Left lung (tissue), 4 donors: ENCODE measurements at regions not wholly inside any gene's neighbourhood (a gene's known extent, or its start where the extent isn't known, plus 50 kb on each side); places are given as distances from the start of the nearest gene placed in this dataset.
A peak's percentile ranks its signal among the peaks of the same experiment; 100 is the strongest.

Experiments used
- ATAC-seq: fragments of 200-7000 bp; cut with Tn5 transposase; one replicate; pipeline ENCODE4 v1.9.1; 2020; ENCODE audit warnings: moderate library complexity
- DNase-seq, 4 donors: peaks; one replicate each; pipeline ENCODE4 v3.0.0-alpha.2; 2013 to 2020
- H3K27ac ChIP-seq, 2 donors: fragments of 200-600 bp; sonication (generic) in 1 of 2; one replicate each; pipeline versions ENCODE4 v1.5.0 to v1.8.0; 2020 to 2021
- H3K27me3 ChIP-seq, 2 donors: fragments of 200-600 bp; sonication (generic) in 1 of 2; one replicate each; pipeline versions ENCODE4 v1.5.0 to v1.8.0; 2020 to 2021
- H3K36me3 ChIP-seq, 2 donors: fragments of 200-600 bp; sonication (generic) in 1 of 2; one replicate each; pipeline versions ENCODE4 v1.5.0 to v1.8.0; 2020 to 2021
- H3K4me1 ChIP-seq, 2 donors: fragments of 200-600 bp; one replicate each; pipeline ENCODE4 v1.8.0; 2021
- H3K4me3 ChIP-seq, 2 donors: fragments of 200-600 bp; sonication (generic) in 1 of 2; one replicate each; pipeline versions ENCODE4 v1.5.0 to v1.8.0; 2020 to 2021; ENCODE audit warnings: mild to moderate bottlenecking in 1 of 2
- H3K9me3 ChIP-seq, 2 donors: fragments of 200-600 bp; sonication (generic) in 1 of 2; one replicate each; pipeline versions ENCODE4 v1.5.0 to v1.8.0; 2020 to 2021
- intact Hi-C, 2 donors: fragments of 100-400 bp; cut with DNase I; formaldehyde crosslinking; loops; one replicate each; pipeline versions ENCODE4 v1.11.2 to v1.14.2; 2022
- TF ChIP-seq, protein P1 (sequence below), 2 donors: fragments of 200-600 bp; sonication (generic) in 1 of 2; IDR thresholded peaks; one replicate each; pipeline versions ENCODE4 v1.5.0 to v1.8.0; 2021; ENCODE audit warnings: antibody characterized with exemption in 2 of 2
- donor health status: DM: no; HTN: yes; CAD: no.
- donor health status: DM: no; HTN: no; CAD: no.

GRCh38 chr6:153958860-153959259 is 80.2 kb upstream of the OPRM1 start:
- Histone ChIP-seq H3K9me3 (no peaks in the 10 kb centered on the region), H3K4me3 (no peak overlapping the region), H3K36me3 (no peaks in the 10 kb centered on the region), H3K27me3 (no peaks in the 10 kb centered on the region), H3K4me1 (no peaks in the 10 kb centered on the region), H3K27ac (no peak overlapping the region)
- TF ChIP-seq, protein P1, sequence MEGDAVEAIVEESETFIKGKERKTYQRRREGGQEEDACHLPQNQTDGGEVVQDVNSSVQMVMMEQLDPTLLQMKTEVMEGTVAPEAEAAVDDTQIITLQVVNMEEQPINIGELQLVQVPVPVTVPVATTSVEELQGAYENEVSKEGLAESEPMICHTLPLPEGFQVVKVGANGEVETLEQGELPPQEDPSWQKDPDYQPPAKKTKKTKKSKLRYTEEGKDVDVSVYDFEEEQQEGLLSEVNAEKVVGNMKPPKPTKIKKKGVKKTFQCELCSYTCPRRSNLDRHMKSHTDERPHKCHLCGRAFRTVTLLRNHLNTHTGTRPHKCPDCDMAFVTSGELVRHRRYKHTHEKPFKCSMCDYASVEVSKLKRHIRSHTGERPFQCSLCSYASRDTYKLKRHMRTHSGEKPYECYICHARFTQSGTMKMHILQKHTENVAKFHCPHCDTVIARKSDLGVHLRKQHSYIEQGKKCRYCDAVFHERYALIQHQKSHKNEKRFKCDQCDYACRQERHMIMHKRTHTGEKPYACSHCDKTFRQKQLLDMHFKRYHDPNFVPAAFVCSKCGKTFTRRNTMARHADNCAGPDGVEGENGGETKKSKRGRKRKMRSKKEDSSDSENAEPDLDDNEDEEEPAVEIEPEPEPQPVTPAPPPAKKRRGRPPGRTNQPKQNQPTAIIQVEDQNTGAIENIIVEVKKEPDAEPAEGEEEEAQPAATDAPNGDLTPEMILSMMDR (IDR thresholded peaks at IDR 0.05) = no peak
- DNase-seq (no peak), ATAC-seq (no peak)
- intact Hi-C loops = no loop called here

- Histone ChIP-seq H3K27ac (no peak overlapping the region), H3K36me3 (no peaks in the 10 kb centered on the region), H3K27me3 (no peaks in the 10 kb centered on the region), H3K4me1 (no peaks in the 10 kb centered on the region), H3K4me3 (no peak overlapping the region), H3K9me3 (no peaks in the 10 kb centered on the region)
- ATAC-seq = no peak
- no peak for DNase-seq
- intact Hi-C loops = no loop called here
- TF ChIP-seq, protein P1 (IDR thresholded peaks at IDR 0.05) = no peak
Observed at GRCh38 chr6:153957394-153957793, 81.6 kb upstream of the OPRM1 start.

DNA sequence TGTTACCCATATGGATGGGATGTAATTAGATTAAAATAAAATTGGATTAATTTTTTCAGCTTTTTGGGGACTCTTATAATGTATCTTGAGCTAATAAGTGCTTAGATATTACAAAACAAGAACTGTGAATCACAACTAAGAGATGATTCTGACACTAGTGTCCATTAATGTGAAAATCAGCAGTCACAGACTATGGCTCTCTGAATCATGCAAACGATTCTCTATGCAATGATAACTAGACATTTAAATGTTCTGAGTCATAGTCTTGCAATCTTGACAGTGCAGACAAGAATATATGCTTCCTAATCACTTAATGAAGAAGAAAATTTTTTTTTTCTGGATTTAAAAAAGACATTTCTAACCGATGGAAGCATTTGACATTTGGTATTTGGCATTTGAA is 82.2 kb upstream of the OPRM1 start:
- ATAC-seq = peak; percentile 34
- Histone ChIP-seq H3K4me1 (no peaks in the 10 kb centered on the region), H3K36me3 (no peaks in the 10 kb centered on the region), H3K4me3 (no peak overlapping the region), H3K27me3 (no peaks in the 10 kb centered on the region), H3K27ac (no peak overlapping the region), H3K9me3 (no peaks in the 10 kb centered on the region)
- intact Hi-C loops = no loop called here
- DNase-seq = no peak
- TF ChIP-seq, protein P1 (IDR thresholded peaks at IDR 0.05) = no peak

DNA sequence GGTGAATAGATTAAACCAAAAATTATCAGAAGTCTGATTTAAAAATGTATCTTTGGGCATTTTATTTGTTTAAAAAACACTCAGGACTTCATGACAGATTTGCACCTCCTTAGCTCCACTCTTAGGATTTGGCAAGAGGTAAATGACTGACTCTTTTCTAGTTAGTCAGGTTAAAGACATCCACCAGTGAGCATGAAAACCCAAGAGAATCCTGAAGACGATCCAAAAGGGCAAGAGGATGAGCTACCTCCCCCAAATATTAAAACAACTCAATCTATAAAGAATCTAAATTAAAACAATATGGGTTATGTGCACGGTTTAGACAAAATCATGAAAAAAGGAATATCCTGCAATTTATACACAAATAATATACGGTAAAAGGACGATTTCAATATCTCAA is 89.4 kb upstream of the OPRM1 start:
- TF ChIP-seq, protein P1 (IDR thresholded peaks at IDR 0.05) = no peak
- intact Hi-C loops = no loop called here
- ATAC-seq = no peak
- Histone ChIP-seq H3K4me3 (no peak overlapping the region), H3K27me3 (no peaks in the 10 kb centered on the region), H3K36me3 (no peaks in the 10 kb centered on the region), H3K4me1 (no peaks in the 10 kb centered on the region), H3K27ac (no peak overlapping the region), H3K9me3 (no peaks in the 10 kb centered on the region)
- DNase-seq = no peak

DNA sequence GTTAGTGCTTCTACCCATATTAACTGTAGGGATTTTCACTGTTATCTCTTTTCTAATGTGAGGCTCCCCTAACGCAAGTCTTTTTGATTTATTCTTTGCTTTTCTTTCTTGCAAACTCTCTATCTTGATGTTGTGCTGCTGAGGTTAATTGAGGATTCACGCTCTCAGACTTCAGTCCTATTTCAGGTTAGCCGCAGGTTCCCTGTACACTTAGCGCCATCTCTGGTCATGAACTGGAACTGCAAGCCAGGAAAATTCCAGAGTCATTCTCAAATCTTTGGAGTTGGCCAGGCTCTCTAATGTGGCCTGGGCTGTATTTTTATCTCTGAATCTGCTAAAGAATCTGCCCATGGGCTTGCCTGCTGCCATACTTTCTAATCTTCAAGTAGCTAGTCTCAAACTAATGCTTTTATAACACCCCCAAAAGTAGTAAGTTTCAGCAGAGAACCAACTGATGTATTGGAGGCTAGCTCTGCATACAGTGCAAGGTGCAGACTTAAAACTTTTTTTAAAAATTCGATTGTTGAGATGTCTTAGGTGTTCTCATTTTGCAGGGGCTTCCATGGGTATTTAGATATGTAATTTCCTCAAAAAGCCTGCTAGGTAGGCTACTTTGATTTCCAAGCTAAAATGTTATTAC is 91.1 kb upstream of the OPRM1 start:
- no peak overlapping the region for H3K27ac ChIP-seq
- DNase-seq (peak in 2 of 4 donors; percentile 13 to 20), ATAC-seq (peak; percentile 85)
- H3K4me3 ChIP-seq = no peak overlapping the region
- TF ChIP-seq, protein P1 (IDR thresholded peaks at IDR 0.05) = peak; percentile 62 to 88
- H3K27me3 ChIP-seq = no peaks in the 10 kb centered on the region
- no peaks in the 10 kb centered on the region for H3K9me3 ChIP-seq
- no peaks in the 10 kb centered on the region for H3K4me1 ChIP-seq
- no peaks in the 10 kb centered on the region for H3K36me3 ChIP-seq
- intact Hi-C loops = no loop called here
